Natural killer cell (primary cell): ENCODE measurements at regions not wholly inside any gene's neighbourhood (a gene's known extent, or its start where the extent isn't known, plus 50 kb on each side); places are given as distances from the start of the nearest gene placed in this dataset.

Experiments
- ATAC-seq, 3 donors: fragments of 150-1000 bp in 2 of 3; fragments of 200-7000 bp in 1 of 3; cut with Tn5 transposase; 1 replicate in 1 of 3; 2 replicates in 2 of 3; pipeline ENCODE4 v1.10.0; 2021; ENCODE audit warnings: mild to moderate bottlenecking in 2 of 3, moderate library complexity in 2 of 3
- DNase-seq, 2 donors: peaks; one replicate each; pipeline versions ENCODE4 v3.0.0 to v3.0.0-alpha.2; 2013 to 2021; ENCODE audit warnings: mixed read lengths in 1 of 2
- H3K27ac ChIP-seq: one replicate; pipeline ENCODE4 v1.5.1; 2013; ENCODE audit warnings: mild to moderate bottlenecking, low read length
- H3K27me3 ChIP-seq: one replicate; pipeline ENCODE4 v1.6.1; 2013; ENCODE audit warnings: low read length; ENCODE audit not compliant: control insufficient read depth, insufficient read depth
- H3K36me3 ChIP-seq: one replicate; pipeline ENCODE4 v1.6.1; 2013; ENCODE audit warnings: low read length; ENCODE audit not compliant: control insufficient read depth, insufficient read depth
- H3K4me1 ChIP-seq: one replicate; pipeline ENCODE4 v1.6.1; 2013; ENCODE audit warnings: low read length; ENCODE audit not compliant: control insufficient read depth, insufficient read depth
- H3K4me3 ChIP-seq: one replicate; pipeline ENCODE4 v1.5.1; 2013; ENCODE audit warnings: low read length
- H3K9me3 ChIP-seq: one replicate; pipeline ENCODE4 v1.6.1; 2013; ENCODE audit warnings: low read length; ENCODE audit not compliant: control insufficient read depth, insufficient read depth
- H3K27ac Mint-ChIP-seq, 2 donors: one replicate each; pipeline ENCODE4 v1.8.0; 2022; ENCODE audit warnings: mild to moderate bottlenecking in 2 of 2, mixed read lengths in 2 of 2, moderate library complexity in 1 of 2
- H3K27me3 Mint-ChIP-seq, 2 donors: one replicate each; pipeline ENCODE4 v1.8.0; 2022; ENCODE audit warnings: low read depth in 2 of 2, mixed read lengths in 2 of 2
- H3K36me3 Mint-ChIP-seq: one replicate; pipeline ENCODE4 v1.8.0; 2022; ENCODE audit warnings: mixed read lengths
- H3K4me1 Mint-ChIP-seq, 2 donors: one replicate each; pipeline ENCODE4 v1.8.0; 2022; ENCODE audit warnings: mixed read lengths in 2 of 2
- H3K4me3 Mint-ChIP-seq: one replicate; pipeline ENCODE4 v1.8.0; 2022; ENCODE audit warnings: mild to moderate bottlenecking, moderate library complexity, mixed read lengths
- H3K9me3 Mint-ChIP-seq, 2 donors: one replicate each; pipeline ENCODE4 v1.8.0; 2022; ENCODE audit warnings: mixed read lengths in 2 of 2
- WGBS: methylation state at CpG from one replicate; pipeline ENCODE4 v1.1.7; 2013; ENCODE audit warnings: missing lambda C conversion rate; ENCODE audit not compliant: insufficient coverage; 5-methylcytosine and 5-hydroxymethylcytosine counted together
- intact Hi-C: fragments of 100-400 bp; cut with micrococcal nuclease; formaldehyde crosslinking; loops from one replicate; pipeline ENCODE4 v1.14.2; 2022
- TF ChIP-seq, protein P1 (sequence below): fragments of 200-600 bp; IDR thresholded peaks from one replicate; pipeline ENCODE4 v1.8.0; 2022; ENCODE audit warnings: antibody characterized with exemption

DNA sequence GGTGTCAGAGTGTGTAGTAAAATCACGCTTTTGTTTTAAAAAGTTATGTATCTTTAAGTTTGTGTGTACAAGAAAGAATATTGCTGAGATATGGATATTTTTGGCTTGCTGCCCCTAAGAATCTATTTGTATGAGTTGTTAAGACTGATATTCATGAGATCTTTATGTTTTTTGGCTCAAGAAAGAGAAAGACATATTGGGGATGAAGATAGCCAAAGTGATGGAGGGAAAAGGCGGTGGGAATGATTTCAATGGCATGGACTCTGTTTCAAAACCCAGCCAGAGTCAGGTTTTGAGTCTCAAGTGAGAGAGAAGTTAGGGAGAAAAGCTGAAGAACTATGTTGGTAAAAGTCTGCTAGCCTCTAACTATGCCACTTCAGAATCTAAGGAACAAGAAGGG is 351.7 kb downstream of the PBX1 start:
- no peaks in the 10 kb centered on the region for H3K9me3 ChIP-seq
- H3K27me3 Mint-ChIP-seq: no peaks in the 10 kb centered on the region
- DNase-seq: no peak
- H3K27ac Mint-ChIP-seq: no peak overlapping the region
- H3K27me3 ChIP-seq: no peaks in the 10 kb centered on the region
- ATAC-seq: no peak
- no peak overlapping the region for H3K27ac ChIP-seq
- H3K36me3 ChIP-seq: no peaks in the 10 kb centered on the region
- no peak overlapping the region for H3K4me3 ChIP-seq
- 84% methylated on average over 2 of the region's 2 CpGs for WGBS
- TF ChIP-seq, protein P1, sequence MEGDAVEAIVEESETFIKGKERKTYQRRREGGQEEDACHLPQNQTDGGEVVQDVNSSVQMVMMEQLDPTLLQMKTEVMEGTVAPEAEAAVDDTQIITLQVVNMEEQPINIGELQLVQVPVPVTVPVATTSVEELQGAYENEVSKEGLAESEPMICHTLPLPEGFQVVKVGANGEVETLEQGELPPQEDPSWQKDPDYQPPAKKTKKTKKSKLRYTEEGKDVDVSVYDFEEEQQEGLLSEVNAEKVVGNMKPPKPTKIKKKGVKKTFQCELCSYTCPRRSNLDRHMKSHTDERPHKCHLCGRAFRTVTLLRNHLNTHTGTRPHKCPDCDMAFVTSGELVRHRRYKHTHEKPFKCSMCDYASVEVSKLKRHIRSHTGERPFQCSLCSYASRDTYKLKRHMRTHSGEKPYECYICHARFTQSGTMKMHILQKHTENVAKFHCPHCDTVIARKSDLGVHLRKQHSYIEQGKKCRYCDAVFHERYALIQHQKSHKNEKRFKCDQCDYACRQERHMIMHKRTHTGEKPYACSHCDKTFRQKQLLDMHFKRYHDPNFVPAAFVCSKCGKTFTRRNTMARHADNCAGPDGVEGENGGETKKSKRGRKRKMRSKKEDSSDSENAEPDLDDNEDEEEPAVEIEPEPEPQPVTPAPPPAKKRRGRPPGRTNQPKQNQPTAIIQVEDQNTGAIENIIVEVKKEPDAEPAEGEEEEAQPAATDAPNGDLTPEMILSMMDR: no peak
- H3K36me3 Mint-ChIP-seq: no peaks in the 10 kb centered on the region
- H3K4me3 Mint-ChIP-seq: no peak overlapping the region
- no peaks in the 10 kb centered on the region for H3K4me1 Mint-ChIP-seq
- no peaks in the 10 kb centered on the region for H3K4me1 ChIP-seq
- intact Hi-C loops: no loop called here
- H3K9me3 Mint-ChIP-seq: peaks cover 0 to 4% of the 10 kb centered on the region in 2 donors

DNA sequence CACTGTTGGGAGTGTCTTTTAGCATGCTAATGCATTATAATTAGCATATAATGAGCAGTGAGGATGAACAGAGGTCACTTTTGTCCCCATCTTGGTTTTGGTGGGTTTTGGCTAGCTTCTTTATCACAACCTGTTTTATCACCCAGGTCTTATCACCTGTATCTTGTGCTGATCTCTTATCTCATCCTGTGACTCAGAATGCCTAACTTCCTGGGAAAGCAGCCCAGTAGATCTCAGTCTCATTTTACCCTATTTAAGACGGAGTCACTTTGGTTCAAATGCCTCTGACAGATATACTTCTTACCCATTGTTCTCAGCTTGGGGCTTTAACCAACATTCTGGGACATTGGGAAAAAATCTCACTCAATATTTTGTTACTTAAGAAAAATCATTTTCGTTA is 348.7 kb downstream of the PBX1 start:
- H3K4me1 Mint-ChIP-seq: no peaks in the 10 kb centered on the region
- 0% methylated on average over 1 of the region's 2 CpGs for WGBS
- H3K9me3 Mint-ChIP-seq: peaks cover 0 to 4% of the 10 kb centered on the region in 2 donors
- Histone ChIP-seq H3K9me3 (no peaks in the 10 kb centered on the region), H3K36me3 (no peaks in the 10 kb centered on the region), H3K27ac (no peak overlapping the region), H3K4me1 (no peaks in the 10 kb centered on the region), H3K4me3 (no peak overlapping the region), H3K27me3 (no peaks in the 10 kb centered on the region)
- no peak overlapping the region for H3K27ac Mint-ChIP-seq
- H3K36me3 Mint-ChIP-seq: no peaks in the 10 kb centered on the region
- ATAC-seq: no peak
- TF ChIP-seq, protein P1: no peak
- intact Hi-C loops: no loop called here
- H3K27me3 Mint-ChIP-seq: no peaks in the 10 kb centered on the region
- no peak for DNase-seq
- no peak overlapping the region for H3K4me3 Mint-ChIP-seq

DNA sequence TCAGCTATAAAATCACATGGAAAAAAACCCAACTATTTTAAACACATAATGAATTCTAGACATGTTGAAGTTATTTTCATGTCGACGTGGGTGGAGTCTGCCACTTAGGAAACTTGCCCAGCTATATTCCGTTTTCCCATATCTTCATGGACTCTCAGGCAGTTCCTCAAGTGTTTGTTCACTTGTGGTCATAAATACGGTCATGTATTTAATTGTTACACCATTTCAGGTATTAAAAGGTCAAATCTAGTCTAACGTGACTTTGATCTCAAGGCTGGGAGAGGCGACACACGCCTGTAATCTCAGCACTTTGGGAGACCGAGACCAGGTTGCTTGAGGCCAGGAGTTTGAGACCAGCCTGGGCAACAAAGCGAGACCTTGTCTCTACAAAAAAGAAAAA is 346.9 kb downstream of the PBX1 start:
- TF ChIP-seq, protein P1: no peak
- Histone ChIP-seq H3K36me3 (no peaks in the 10 kb centered on the region), H3K4me1 (no peaks in the 10 kb centered on the region), H3K4me3 (no peak overlapping the region), H3K27ac (no peak overlapping the region), H3K27me3 (no peaks in the 10 kb centered on the region), H3K9me3 (no peaks in the 10 kb centered on the region)
- intact Hi-C loops: no loop called here
- Mint-ChIP-seq H3K4me3 (no peak overlapping the region), H3K36me3 (no peaks in the 10 kb centered on the region), H3K4me1 (no peaks in the 10 kb centered on the region), H3K27me3 (no peaks in the 10 kb centered on the region), H3K27ac (no peak overlapping the region), H3K9me3 (peaks cover 0 to 4% of the 10 kb centered on the region in 2 donors)
- no peak for DNase-seq
- ATAC-seq: no peak
- 92% methylated on average over 9 of the region's 9 CpGs for WGBS

DNA sequence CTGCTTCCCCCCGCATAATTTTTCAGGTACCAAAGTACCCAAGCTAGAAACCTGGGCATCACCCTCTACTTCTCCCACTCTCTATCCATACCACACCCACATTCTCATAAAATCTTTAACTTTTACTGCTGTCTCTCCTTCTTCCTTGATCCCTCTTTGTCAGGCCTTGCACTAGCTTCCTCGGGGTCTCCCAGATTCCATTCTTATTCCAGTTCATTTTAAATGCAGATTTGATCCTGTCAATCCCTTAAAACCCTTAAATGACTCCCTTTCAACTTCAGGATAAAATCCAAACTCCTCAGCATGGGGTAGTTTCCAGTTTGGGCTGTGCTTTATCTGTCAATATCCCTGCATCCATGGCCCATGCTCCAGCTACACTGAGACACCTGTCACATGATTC is 343.5 kb downstream of the PBX1 start:
- WGBS: 74% methylated on average over 2 of the region's 2 CpGs
- Histone ChIP-seq H3K27me3 (no peaks in the 10 kb centered on the region), H3K27ac (no peak overlapping the region), H3K36me3 (no peaks in the 10 kb centered on the region), H3K4me3 (no peak overlapping the region), H3K9me3 (no peaks in the 10 kb centered on the region), H3K4me1 (no peaks in the 10 kb centered on the region)
- ATAC-seq: no peak
- TF ChIP-seq, protein P1: no peak
- H3K27ac Mint-ChIP-seq: no peak overlapping the region
- H3K4me1 Mint-ChIP-seq: no peaks in the 10 kb centered on the region
- no peak overlapping the region for H3K4me3 Mint-ChIP-seq
- no peaks in the 10 kb centered on the region for H3K36me3 Mint-ChIP-seq
- intact Hi-C loops: no loop called here
- no peaks in the 10 kb centered on the region for H3K9me3 Mint-ChIP-seq
- H3K27me3 Mint-ChIP-seq: no peaks in the 10 kb centered on the region
- DNase-seq: no peak
